GM21390 (cell line): ENCODE measurements at regions not wholly inside any gene's neighbourhood (a gene's known extent, or its start where the extent isn't known, plus 50 kb on each side); places are given as distances from the start of the nearest gene placed in this dataset.

ENCODE experiments used
- ATAC-seq: cut with Tn5 transposase; IDR thresholded peaks from one replicate; pipeline ENCODE4 v1.9.1; 2021; ENCODE audit not compliant: unreplicated experiment

DNA sequence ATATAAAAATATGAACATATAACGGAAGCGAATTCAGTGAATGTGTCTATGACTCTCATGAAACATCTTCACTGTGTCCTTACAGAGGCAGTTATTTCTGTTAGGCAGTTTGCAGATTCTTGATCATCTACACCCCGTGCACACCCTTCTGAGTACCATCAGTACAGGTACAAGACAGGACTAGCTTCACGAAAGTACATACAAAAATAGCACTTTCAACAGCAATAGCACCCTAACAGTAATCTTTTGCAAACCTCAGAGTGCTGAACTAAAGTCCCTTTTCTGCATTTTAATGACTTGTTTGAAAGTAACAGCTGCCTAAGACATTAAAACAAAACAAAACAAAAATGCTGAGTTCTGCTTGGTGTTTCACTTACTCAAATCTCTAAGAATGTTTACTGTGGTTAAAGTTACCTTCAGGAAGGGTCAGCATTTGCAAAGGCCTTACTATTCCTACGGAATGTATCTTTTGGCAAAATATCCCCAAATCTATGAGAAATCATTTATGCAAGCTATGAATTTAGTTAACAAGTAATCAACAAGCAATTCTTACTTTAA is 104.1 kb downstream of the CNTN3 start:
- ATAC-seq = no peak

- no peak for ATAC-seq
Measured at GRCh38 chr3:74507691-74508090, 106.8 kb downstream of the CNTN3 start.

DNA sequence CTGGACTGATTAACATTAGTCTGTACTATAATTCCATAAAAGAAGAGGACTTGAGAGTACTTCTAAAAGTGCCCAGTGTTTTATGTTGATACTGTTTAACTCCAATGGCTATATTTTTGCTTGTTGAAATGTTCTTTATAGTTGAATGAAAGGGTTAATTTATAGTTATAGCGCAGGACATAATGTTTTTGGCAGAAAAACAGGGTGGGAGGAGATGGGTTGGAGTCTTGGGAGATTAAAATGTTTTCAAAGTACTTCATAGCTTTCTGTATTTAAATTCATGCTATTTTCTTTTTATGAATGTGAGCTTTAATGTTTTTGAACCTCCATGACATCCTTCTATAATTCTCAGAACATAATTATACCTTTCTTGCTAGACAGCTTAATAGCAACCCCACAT is 108.2 kb downstream of the CNTN3 start:
- ATAC-seq = no peak

DNA sequence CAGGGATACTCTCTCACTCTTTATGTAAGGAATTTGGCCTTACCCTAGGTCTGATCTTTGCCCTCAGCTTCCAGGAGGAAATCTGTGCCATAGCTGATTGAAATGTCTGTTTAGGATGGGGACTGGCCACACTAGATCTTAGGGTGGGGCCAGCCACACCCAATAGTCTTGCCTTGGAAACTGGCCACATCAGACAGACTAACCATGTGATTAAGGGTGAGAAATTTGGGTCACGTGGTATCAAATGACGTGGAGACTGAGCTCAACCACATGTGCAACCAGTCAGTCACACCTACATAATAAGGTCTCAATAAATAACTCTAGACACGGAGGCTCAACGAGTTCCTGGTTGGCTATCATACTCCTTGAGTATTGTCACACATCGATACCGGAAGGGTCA is 113.5 kb downstream of the CNTN3 start:
- ATAC-seq = no peak

DNA sequence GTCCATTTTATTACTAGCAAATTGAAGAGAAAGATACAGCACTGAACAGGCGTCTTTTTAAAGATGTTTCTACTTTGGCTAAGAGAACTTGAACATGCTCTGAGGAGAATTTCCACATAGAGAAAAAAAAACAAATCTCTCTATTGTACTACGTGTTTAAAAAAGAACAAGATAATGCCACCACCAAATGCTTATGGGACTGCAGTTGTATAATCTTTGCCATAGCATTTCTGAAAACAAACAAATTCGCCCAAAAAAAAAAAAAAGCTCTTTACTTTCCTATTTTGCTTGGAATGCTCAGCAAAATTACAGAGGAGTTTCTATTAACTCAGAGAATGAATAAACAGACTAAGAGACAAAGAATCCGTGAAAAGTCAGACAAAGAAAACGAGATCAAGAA is 114.2 kb downstream of the CNTN3 start:
- ATAC-seq = no peak

DNA sequence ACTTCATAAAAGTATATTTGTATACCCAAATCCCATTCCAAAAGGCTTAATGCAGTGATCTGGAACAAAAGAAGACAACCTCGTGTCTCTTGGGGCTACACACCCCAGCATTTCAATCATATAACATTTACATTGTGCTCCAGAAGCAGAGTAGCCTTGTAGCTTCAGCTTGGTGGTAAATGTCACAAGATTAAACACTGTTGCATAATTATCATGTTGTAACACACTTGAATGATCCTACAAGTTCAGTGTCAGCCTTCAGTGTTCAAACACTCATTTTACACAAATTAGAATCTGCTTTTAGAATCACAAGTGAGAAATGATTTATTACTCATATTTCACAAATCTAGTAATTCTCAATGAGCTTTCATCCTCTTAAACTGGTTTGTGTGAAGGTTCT is 122.6 kb downstream of the CNTN3 start:
- ATAC-seq = no peak

- ATAC-seq = no peak
Measured at GRCh38 chr3:74489050-74489792, 125.2 kb downstream of the CNTN3 start.

DNA sequence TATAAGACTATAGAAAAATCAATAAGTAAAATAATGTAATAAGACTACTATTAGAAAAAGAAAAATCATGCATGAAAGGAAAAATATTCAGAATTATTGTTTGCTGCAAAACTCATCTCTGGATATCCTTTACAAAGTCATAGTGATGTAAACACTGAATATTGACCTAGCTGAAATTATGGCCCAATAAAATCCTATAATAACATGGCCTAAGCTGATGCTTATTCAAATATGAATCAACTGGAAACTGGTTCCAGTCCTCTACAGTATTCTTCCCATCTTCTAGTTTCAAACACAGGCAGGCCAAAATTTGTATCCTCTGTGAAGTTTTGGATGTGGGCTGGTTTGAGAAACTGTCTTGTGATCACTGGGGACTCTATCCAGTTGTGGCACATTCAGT is 134.5 kb downstream of the CNTN3 start:
- ATAC-seq = no peak

DNA sequence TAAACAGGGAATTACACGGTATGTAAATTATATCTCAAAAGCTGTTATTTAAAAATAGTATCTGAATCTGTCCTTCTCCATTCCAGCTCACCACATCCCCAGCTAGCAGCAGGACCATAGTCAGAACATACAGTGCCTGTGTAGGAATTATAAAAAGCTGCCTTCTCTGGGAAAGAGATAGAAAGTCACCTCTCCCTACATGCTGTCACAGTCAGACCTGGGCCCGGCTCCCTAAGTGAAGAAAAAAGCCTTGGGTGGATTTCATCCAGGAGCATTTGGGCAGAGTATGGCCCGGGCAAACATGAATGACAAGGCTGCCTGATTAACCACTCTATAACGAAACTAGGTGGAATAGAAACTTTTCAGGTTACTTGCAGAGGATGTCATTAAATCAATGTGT is 144.1 kb downstream of the CNTN3 start:
- ATAC-seq = no peak

GRCh38 chr3:74469713-74470112 is 144.7 kb downstream of the CNTN3 start:
- ATAC-seq = no peak

GRCh38 chr3:74469151-74469550 is 145.3 kb downstream of the CNTN3 start:
- ATAC-seq = no peak

GRCh38 chr3:74465715-74466410 is 148.6 kb downstream of the CNTN3 start:
- no peak for ATAC-seq

DNA sequence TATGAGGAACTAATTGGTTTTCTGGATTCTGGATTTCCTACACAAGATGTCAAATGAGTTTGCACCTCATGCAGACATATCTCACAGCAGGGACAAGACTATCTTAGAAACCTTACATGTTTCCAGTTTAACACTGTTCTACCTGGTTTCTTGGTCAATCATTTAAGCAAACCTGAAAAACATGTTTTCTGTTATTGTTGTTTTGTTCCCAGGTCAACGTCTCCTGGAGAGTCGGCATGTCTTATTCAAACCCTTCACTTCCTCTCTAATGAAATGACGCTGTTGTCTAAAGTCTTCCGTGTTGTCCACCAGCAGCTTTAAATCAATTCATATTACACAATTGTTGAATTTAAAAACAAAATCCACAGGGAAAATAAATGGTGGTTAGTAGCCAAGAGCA is 150.9 kb downstream of the CNTN3 start:
- ATAC-seq = no peak

DNA sequence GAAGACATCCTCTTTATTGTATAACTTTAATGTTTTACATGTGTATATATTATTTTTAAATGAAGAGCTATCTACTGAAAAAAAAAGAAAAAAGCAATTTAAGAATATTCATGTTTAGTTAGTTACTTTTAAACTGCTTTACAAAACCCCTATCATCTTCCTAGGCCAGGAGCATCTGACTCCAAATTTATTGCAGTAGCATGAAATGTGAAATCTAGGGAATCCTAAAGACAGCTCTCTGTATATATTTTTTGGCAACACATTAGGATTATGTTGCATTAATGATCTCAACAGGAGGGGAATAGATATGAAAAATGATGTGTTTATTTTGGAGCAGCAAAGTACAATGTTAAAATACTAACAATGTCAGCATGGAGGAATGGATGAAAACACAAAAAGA is 158.3 kb downstream of the CNTN3 start:
- ATAC-seq = no peak

GRCh38 chr3:74447221-74447620 is 167.2 kb downstream of the CNTN3 start:
- ATAC-seq = no peak

DNA sequence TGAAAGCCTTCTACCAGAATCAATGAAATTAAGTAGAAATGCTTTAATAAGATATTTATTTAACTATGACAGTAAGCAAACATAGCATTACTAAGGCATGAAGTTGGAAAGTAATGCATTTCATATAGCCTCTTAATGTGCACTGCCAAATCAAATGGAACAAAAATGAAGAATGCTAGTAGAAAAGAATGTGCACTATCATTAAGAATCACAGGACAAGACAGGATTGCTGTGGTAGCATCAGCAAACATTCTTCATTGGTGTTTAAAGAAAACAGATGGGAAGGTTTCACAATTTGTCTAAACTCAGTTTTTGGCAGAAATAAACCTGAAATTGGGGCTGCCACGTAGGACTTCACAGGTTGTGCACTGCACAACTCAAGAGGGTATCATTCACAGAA is 168.9 kb downstream of the CNTN3 start:
- no peak for ATAC-seq

GRCh38 chr3:74443102-74443501 is 171.4 kb downstream of the CNTN3 start:
- ATAC-seq = no peak

GRCh38 chr3:74442683-74443082 is 171.8 kb downstream of the CNTN3 start:
- ATAC-seq = no peak

DNA sequence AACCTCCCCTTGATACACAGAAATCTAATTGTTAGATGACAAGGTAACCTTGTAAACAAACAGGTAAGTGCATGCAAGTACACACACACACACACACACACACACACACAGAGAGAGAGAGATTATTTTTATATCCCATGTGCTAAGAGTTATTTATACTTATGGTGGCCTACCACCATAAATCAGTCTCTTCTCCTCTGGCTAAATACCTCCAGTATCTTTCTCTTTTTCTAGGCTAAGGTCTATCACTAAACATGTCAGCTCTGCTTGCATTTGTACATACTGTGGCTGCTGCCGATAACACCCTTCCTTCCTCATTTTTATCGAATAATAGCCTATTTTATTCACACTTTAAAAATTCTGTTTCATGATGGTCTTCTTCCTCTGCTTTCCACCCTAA is 172.4 kb downstream of the CNTN3 start:
- no peak for ATAC-seq

GRCh38 chr3:74436184-74436583 is 178.3 kb downstream of the CNTN3 start:
- no peak for ATAC-seq

DNA sequence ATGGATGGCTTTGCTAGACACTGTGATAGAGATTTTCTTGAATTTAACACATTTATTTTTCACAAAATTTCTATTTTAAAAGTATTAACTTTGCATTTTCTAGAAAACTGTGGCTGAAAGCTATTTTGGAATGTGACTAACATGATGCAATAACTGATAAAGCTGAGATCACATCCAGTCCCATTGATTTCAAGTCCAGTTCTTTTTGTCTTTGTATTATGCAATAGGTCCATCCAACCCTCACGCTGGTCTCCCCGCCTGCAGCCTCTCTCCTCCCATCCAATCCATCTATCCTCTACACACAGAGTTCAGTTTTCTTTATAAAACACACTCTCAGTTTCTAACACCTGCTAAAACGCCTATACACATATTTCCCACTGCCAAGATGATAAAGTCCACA is 178.8 kb downstream of the CNTN3 start:
- ATAC-seq = no peak

GRCh38 chr3:74434406-74434805 is 180.1 kb downstream of the CNTN3 start:
- no peak for ATAC-seq
